IPS DF 6.9 (cell line): ENCODE measurements at regions not wholly inside any gene's neighbourhood (a gene's known extent, or its start where the extent isn't known, plus 50 kb on each side); places are given as distances from the start of the nearest gene placed in this dataset.
"Not testable (repeated sequence)": the region's sequence is repeated elsewhere in the genome, so short reads cannot be mapped to it uniquely, and the experiment has no call there.

Experiments
- DNase-seq: peaks from one replicate; pipeline ENCODE4 v3.0.0-alpha.2; 2013; ENCODE audit warnings: low read depth, low spot score
- H3K27ac ChIP-seq: one replicate; pipeline ENCODE4 v1.5.1; 2013; ENCODE audit warnings: low read length, control low read depth
- H3K27me3 ChIP-seq: 2 replicates; pipeline ENCODE4 v1.6.1; 2013; ENCODE audit warnings: mild to moderate bottlenecking, low read length; ENCODE audit not compliant: control insufficient read depth, insufficient read depth
- H3K36me3 ChIP-seq: 2 replicates; pipeline ENCODE4 v1.6.1; 2013; ENCODE audit warnings: low read length; ENCODE audit not compliant: control insufficient read depth, insufficient read depth
- H3K4me1 ChIP-seq: 2 replicates; pipeline ENCODE4 v1.6.1; 2013; ENCODE audit warnings: low read length; ENCODE audit not compliant: control insufficient read depth, insufficient read depth
- H3K4me3 ChIP-seq: 2 replicates; pipeline ENCODE4 v1.5.1; 2013; ENCODE audit warnings: mild to moderate bottlenecking, low read length
- H3K9me3 ChIP-seq: 2 replicates; pipeline ENCODE4 v1.6.1; 2013; ENCODE audit warnings: low read length, inconsistent platforms; ENCODE audit not compliant: control insufficient read depth, insufficient read depth
- WGBS: extraction: QIAGEN DNeasy Blood & Tissue Kit; methylation state at CpG from one replicate; pipeline ENCODE4 v1.1.7; 2013; ENCODE audit warnings: mixed read lengths, missing lambda C conversion rate; ENCODE audit not compliant: insufficient read length, insufficient coverage; 5-methylcytosine and 5-hydroxymethylcytosine counted together

- no peaks in the 10 kb centered on the region for H3K9me3 ChIP-seq
- WGBS, result no CpG with 5 or more reads among the region's 5 CpGs
- H3K4me3 ChIP-seq, result no peak overlapping the region
- no peaks in the 10 kb centered on the region for H3K27me3 ChIP-seq
- no peaks in the 10 kb centered on the region for H3K4me1 ChIP-seq
- no peak for DNase-seq
- no peak overlapping the region for H3K27ac ChIP-seq
- H3K36me3 ChIP-seq, result no peaks in the 10 kb centered on the region
Measured at GRCh38 chr5:32865475-32865874, 154.4 kb downstream of the NPR3 start.

- H3K27ac ChIP-seq, result no peak overlapping the region
- no peaks in the 10 kb centered on the region for H3K9me3 ChIP-seq
- no CpG with 5 or more reads among the region's 1 CpG for WGBS
- H3K4me3 ChIP-seq, result no peak overlapping the region
- no peaks in the 10 kb centered on the region for H3K4me1 ChIP-seq
- no peaks in the 10 kb centered on the region for H3K36me3 ChIP-seq
- no peaks in the 10 kb centered on the region for H3K27me3 ChIP-seq
- no peak for DNase-seq
Measured at GRCh38 chr5:32866138-32866537, 155.0 kb downstream of the NPR3 start.

GRCh38 chr5:32869216-32869615 is 158.1 kb downstream of the NPR3 start:
- no CpG with 5 or more reads among the region's 3 CpGs for WGBS
- H3K27me3 ChIP-seq, result no peaks in the 10 kb centered on the region
- no peak overlapping the region for H3K4me3 ChIP-seq
- DNase-seq, result no peak
- H3K27ac ChIP-seq, result no peak overlapping the region
- no peaks in the 10 kb centered on the region for H3K36me3 ChIP-seq
- no peaks in the 10 kb centered on the region; the same call in 1 of the 2 replicates for H3K9me3 ChIP-seq
- no peaks in the 10 kb centered on the region for H3K4me1 ChIP-seq

GRCh38 chr5:32876791-32877190 is 165.7 kb downstream of the NPR3 start:
- no peaks in the 10 kb centered on the region; the same call in none of the 2 replicates for H3K9me3 ChIP-seq
- DNase-seq, result no peak
- no CpG with 5 or more reads among the region's 1 CpG for WGBS
- no peaks in the 10 kb centered on the region for H3K36me3 ChIP-seq
- H3K27me3 ChIP-seq, result no peaks in the 10 kb centered on the region
- H3K4me1 ChIP-seq, result no peaks in the 10 kb centered on the region
- no peak overlapping the region for H3K27ac ChIP-seq
- no peak overlapping the region for H3K4me3 ChIP-seq

- no CpG with 5 or more reads among the region's 3 CpGs for WGBS
- not testable (repeated sequence) for H3K27me3 ChIP-seq
Measured at GRCh38 chr5:32879364-32879763, 168.2 kb downstream of the NPR3 start.

GRCh38 chr5:32880796-32881195 is 169.7 kb downstream of the NPR3 start:
- no peak for DNase-seq
- Histone ChIP-seq H3K27ac (no peak overlapping the region), H3K4me3 (no peak overlapping the region), H3K4me1 (no peaks in the 10 kb centered on the region), H3K9me3 (no peaks in the 10 kb centered on the region), H3K27me3 (no peaks in the 10 kb centered on the region), H3K36me3 (no peaks in the 10 kb centered on the region)
- no CpG with 5 or more reads among the region's 3 CpGs for WGBS

More at GRCh38 chr5:32879364-32879763, 168.2 kb downstream of the NPR3 start:
- H3K27ac ChIP-seq, H3K4me1 ChIP-seq, H3K36me3 ChIP-seq, H3K4me3 ChIP-seq, H3K9me3 ChIP-seq, DNase-seq: not testable (repeated sequence)

GRCh38 chr5:32887390-32887789 is 176.3 kb downstream of the NPR3 start:
- H3K36me3 ChIP-seq, result no peaks in the 10 kb centered on the region
- no peak overlapping the region for H3K27ac ChIP-seq
- WGBS, result no CpG with 5 or more reads among the region's 2 CpGs
- H3K9me3 ChIP-seq, result no peaks in the 10 kb centered on the region
- no peaks in the 10 kb centered on the region for H3K27me3 ChIP-seq
- H3K4me3 ChIP-seq, result no peak overlapping the region
- no peaks in the 10 kb centered on the region for H3K4me1 ChIP-seq
- no peak for DNase-seq

- no peak overlapping the region for H3K27ac ChIP-seq
- H3K27me3 ChIP-seq, result no peaks in the 10 kb centered on the region
- H3K4me1 ChIP-seq, result no peaks in the 10 kb centered on the region
- H3K36me3 ChIP-seq, result no peaks in the 10 kb centered on the region
- H3K4me3 ChIP-seq, result no peak overlapping the region
- no peak for DNase-seq
- WGBS, result no CpG with 5 or more reads among the region's 1 CpG
- H3K9me3 ChIP-seq, result no peaks in the 10 kb centered on the region
Measured at GRCh38 chr5:32889078-32889477, 178.0 kb downstream of the NPR3 start.

- Histone ChIP-seq H3K4me1 (no peaks in the 10 kb centered on the region), H3K36me3 (no peaks in the 10 kb centered on the region), H3K4me3 (no peak overlapping the region), H3K27me3 (no peaks in the 10 kb centered on the region), H3K27ac (no peak overlapping the region), H3K9me3 (no peaks in the 10 kb centered on the region)
- no CpG with 5 or more reads among the region's 2 CpGs for WGBS
- no peak for DNase-seq
Measured at GRCh38 chr5:32903613-32904012, 192.5 kb downstream of the NPR3 start.

- Histone ChIP-seq H3K27ac (no peak overlapping the region), H3K36me3 (no peaks in the 10 kb centered on the region), H3K9me3 (no peaks in the 10 kb centered on the region), H3K27me3 (no peaks in the 10 kb centered on the region), H3K4me1 (no peaks in the 10 kb centered on the region), H3K4me3 (no peak overlapping the region)
- no CpG with 5 or more reads among the region's 2 CpGs for WGBS
- no peak for DNase-seq
Measured at GRCh38 chr5:32908641-32909040, 197.5 kb downstream of the NPR3 start.

GRCh38 chr5:32909207-32909606 is 198.1 kb downstream of the NPR3 start:
- no peak for DNase-seq
- no CpG with 5 or more reads among the region's 5 CpGs for WGBS
- Histone ChIP-seq H3K9me3 (no peaks in the 10 kb centered on the region), H3K27me3 (no peaks in the 10 kb centered on the region), H3K4me3 (no peak overlapping the region), H3K36me3 (no peaks in the 10 kb centered on the region), H3K27ac (no peak overlapping the region), H3K4me1 (no peaks in the 10 kb centered on the region)
